Stimulated activated CD4-positive, alpha-beta T cell treated with anti-CD3 and anti-CD28 coated beads, TNF-alpha, amount 100 ng/mL, for 48 hours (primary cell): ENCODE measurements at regions not wholly inside any gene's neighbourhood (a gene's known extent, or its start where the extent isn't known, plus 50 kb on each side); places are given as distances from the start of the nearest gene placed in this dataset.

Experiments used
- DNase-seq, 3 donors: peaks; one replicate each; pipeline ENCODE4 v3.0.0-alpha.2; 2020; ENCODE audit warnings: low read depth in 3 of 3

DNA sequence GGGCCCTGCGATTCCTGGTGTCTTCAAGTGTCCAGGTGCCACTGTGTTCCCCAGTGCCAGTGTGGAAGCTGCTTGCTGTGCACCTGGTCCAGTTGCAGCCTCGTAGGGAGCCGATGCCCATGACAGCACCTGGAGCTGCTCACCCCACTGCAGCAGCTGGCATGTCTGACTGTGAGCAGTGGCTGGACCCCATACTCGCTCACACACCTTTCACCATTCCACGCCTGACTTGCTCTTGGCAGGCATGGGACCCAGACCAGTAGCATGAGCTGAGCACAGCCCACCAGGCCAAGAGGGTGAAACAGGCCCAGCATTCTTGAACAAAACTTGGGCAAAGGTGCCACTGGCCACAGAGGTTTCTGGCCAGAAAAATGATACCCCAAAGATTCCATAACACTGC, 124.5 kb upstream of the THY1 start:
- DNase-seq = no peak

DNA sequence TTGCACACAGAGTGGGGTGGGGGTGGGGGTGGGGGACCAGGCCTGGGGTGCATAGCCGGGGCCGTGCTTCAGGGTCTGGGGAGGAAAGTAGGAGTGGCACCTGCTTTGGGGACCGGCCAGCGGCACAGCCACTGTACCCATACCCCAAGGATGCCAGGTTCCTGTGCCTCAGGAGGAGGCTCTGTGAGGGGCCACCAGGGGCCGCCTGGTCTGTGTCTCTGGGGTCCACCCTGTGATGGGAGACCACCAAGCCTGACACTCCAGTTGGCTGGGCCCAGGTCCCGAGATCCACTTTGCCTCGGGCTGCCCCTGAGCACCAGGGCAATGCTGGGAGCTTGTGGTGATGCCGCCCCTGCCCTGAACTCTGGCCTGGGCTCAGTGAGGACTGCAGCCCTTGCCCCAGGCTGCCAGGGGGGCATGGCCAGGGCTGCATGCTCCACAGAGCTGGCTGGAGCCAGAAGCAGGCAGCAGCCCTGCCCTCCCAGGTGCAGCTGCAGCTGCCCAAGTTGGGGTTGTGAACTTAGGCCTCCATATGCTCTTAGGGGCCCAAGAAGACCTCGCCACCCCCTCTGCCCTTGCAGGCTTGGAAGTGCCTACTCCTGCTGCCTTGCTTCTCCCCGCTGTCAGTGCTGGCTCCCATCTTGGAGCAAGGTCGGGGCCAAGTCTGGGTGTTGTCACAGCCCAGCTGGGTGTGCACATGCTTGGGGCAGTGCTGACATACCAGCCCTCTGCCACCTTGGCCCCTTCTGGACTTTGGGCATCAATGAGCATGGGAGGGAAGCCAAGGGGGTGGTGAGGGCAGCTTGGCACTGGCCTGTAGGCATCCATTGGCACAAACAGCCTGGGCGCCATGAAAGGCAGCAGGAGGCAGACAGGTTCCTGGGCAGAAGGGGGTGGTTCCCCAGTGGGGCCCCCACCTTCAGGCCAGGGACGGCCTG, 123.3 kb upstream of the THY1 start:
- no peak for DNase-seq

DNA sequence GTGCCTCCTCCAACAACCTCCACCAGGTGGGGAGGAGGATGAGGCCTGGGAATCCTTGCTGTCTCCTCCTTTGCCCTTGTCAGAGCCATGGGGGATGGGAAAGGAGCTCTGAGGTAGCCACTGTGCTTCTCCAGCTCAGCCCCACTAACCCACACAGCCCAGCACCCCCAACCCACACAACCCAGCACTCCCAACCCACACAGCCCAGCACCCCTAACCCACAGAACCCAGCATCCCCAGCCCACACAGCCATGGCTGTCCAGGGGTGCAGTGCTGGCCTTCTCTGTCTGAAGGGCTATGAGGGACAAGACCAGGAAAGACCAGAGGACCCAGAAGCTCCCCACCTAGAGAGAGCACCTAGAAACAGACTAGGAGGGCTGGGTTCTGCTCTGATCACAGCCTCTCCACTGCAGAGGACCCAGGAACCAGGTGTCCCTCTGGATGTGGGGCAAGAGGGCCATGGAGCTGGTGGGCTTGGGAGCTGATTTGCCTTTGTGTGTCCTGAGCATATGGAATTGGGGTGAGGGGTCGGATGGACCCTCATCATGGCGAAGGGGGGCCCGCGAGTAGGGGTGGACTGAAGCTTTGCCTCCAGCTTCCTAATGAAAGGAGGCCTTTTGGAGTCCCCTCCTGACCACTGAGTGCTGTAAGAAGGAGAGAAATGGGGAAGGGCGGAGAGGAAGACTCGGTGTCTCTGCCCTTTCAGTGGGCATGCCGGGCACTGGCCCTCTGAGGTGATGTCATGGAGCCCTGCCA, 117.6 kb upstream of the THY1 start:
- no peak for DNase-seq

DNA sequence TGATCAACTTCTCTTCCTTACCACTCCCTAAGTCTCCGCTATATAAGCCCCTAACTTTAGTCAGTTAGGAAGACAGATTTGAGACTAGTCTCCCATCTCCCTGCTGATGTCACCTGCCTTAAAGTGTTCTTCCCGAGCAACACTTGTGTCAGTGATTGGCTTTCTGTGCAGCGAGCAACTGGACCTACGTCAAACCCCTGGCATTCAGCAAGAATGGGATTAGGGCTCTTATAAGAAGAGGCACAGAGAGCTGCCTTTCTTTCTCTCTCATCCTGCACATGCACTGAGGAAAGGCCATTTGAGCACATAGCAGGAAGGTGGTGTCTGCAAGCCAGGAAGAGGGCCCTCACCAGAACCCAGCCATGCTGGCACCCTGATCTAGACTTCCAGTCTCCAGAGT, 116.6 kb upstream of the THY1 start:
- no peak for DNase-seq

DNA sequence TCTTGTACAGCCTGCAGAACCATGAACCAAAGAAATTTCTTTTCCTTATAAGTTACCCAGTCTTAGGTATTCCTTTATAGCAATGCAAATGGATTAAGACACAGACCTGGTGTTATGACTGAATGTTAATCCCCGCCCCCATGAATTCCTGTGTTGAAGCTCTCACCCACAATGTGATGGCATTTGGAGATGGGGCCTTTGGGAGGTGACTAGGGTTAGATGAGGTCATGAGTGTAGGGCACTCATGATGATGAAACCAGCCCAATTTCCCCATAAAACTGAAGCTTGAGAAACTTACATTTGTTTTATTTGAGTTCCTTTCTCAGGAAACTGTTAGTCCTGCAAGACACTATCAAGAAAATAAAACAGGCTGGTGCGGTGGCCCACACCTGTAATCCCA, 115.8 kb upstream of the THY1 start:
- DNase-seq = no peak

DNA sequence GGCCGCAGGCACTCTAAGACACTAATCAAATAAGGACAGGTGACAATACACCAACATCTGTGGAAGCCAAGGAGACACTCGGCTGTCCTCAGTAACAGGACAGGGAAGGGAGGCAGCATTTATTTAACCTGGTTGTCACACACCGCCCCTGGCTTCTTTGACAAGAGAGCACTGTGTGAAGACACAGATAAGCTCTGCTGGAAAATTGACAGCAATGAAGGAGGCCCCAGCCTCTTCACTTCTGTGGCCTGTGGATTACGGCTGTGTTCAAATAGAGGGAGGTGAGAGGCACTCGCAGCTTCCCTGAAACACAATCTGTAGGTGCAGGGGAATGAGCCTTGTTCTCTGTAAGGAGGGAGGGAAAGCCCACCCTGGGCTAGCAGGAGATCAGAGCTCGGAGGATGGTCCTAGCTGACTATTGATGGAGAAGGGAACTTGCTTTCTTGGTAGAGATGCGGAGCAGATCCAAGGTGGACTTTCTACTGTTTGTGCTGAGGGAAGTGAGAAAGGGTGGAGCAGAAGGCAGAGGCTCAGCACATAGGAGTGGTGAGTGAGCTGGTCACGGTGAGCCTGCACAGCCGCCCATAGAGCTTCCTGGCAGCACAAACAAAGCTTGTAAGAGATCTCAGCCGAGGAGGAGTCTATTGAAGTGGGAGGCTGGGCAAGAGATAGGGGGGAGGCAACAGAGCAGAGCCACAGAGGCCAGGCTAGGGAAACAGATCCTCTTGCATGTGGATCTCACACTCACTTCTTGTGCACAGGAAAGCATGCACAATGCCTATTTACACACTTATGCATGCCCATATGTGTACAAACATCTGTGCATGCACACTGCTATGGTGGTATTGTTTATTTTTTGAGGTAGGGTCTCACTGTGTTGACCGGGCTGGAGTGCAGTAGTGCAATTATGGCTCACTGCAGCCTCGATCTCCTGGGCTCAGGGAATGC, 114.6 kb upstream of the THY1 start:
- no peak for DNase-seq

DNA sequence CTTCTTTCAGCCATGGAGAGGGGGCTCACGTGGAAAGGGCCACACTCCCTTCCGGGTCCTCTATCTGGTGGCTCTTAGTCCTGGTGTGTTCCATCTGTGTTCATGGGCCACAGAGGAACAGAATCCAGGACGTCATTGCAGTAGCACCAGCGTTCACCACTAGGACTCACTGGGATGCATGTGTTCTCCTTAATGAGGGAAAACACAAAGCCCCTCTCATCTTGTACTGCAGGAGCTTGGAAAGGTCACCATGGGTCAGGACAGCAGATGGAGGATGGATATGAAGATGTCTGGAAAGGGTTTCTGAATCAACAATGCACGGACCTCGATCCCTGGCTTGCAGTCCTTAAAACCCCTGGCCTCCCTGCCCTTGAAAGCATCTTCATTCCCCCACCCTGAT, 113.8 kb upstream of the THY1 start:
- no peak for DNase-seq

DNA sequence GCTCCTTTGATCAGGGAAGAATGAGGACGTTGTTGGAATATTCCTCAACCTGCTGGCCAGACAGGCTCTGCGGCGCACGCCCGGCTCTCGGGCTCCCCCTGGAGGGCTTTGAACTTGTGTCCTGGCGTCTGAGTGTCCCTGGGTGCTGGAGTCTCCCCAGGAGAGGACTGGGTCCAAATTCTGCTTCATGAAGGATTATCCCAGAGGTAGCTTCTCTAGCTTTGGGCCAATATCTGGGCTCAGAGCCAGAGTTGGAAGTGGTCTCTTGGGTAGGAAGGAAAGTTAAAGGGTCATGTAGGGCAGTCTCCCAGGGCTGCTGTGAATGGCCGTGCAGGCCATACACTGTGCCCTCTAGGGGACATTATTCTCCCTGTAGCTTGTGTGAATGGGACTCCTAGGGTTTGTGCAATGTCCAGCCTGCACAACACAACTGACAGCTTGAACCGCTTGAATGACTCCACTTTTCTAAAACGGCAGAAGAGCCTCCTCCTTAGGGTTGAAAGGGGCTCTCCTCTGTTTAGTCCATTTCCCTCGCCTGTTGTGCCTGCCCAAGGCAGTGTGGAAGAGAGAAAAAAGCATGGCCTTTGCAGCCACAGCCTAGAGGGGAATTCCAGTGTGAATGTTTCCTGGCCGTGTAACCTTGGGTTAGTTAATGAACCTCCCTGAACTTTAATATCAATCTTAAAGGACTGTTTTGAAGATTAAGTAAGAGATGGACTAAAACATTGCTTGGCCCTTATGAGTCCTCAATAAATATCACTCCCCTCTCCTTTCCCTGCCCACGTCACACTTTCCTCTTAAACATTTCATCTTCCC, 111.2 kb upstream of the THY1 start:
- DNase-seq = peak; percentile 19 to 51 (median 50)

DNA sequence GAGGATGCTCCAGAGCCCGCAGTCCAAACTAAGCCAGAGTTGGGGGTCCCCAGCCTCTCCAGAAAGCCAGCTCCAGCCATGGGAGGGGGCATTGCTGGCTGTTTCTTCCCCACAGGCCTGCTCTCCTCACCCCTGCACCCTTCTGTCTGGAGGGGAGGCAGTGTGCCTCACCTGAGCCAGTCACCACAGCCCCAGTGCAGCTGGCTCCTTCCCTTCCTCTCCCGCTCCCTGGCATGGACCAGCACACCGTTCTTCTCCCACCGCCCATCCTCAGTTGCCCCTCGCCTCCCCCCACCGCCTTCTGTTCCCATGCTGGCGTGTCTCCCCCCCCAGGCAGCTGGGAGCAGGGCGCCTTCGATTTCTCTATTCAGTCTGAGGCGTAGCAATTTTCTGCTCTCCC, 110.5 kb upstream of the THY1 start:
- DNase-seq = no peak

DNA sequence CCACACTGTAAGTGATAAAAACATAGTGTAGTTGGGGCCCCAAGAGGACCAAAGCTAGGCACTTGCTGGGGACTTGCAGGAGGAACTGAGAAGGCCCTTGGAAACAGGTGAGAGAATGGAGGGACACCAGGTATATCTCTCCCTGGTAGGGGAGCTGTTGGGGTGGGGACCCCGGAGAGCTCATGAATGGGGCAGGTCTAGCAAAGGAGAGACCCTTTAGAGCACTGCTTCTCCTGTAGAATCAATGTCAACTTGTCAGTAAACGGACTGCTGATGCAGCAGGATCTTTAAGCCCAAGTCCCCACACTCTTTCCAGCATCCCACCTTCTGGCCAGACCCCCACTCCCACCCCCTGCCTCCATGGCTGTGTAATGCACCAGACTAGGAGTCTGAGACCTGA, 109.6 kb upstream of the THY1 start:
- DNase-seq = no peak

DNA sequence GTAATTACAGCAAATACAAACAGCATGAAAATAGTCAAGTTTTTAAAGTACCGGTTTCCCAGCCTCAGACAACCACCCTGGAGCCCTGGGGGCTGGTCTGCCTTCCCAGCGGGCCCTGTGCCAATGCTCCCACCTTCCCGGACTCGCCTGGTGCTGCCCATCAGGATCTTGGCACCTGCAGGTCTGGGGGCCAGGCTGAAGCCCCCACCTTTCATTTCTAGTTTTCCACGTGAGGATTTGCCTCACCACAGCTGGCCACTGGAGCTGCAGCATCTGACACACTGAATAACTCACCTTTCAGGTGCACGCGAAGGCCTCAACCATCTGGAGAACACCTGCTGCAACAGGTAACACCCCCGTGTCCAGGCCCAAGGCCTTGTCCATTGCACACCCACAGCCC, 108.7 kb upstream of the THY1 start:
- no peak for DNase-seq

DNA sequence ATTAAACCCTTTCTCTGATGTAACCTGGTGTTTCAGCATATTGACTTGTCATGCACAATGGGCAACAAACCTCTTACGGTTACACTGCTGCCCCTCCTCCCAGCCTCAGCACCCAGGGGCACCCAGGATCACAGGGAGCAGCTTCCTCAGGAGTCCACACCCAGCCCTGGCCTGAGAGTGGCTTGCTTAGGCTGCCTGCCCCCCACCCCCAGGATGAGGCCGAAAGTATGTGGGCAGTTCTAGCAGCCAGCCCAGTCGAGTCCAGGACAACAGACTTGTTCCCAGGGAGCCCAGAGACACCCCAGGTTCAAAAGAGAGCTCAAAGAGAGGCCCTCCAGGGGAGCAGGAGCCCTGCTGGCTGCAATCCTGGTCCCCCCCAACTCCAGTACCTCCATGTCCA, 108.1 kb upstream of the THY1 start:
- DNase-seq = no peak

DNA sequence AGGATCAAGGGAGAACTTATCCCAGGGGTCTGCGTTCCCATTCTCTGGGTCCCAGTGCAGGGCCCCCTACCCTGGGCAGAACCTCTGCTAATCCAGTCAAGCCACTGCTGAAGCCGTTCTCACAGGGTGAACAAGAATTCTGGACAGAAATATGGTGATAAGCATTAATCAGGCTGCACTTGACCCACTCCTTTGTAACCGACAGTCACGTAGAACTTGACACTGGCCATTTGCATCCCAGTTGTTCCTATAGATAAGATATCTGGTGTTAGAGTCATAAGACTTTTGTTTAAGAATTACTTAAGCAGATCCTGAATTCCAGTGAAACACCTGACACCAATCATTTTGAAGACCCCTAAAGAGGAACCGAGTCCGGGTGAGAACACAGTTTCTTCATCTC, 107.5 kb upstream of the THY1 start:
- DNase-seq = no peak

DNA sequence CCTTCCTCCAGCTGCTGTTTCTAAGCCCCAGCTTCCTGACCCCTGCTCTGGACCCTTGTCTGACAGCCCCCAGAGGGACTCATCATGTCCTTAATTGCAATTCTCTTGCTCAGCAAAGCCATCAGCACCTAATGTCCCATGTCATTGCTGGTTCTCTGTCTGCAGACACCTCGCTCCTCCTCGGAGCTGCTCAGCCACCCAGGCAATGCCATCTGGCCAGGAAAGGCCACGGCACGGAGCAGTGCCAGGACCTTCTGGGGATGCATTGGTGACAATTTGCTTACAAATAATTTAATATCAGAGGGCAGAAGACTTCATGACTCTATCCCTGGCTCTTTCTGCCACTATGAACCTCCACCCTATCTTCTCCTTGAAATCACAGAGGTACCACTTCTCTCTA, 107.0 kb upstream of the THY1 start:
- DNase-seq = no peak

DNA sequence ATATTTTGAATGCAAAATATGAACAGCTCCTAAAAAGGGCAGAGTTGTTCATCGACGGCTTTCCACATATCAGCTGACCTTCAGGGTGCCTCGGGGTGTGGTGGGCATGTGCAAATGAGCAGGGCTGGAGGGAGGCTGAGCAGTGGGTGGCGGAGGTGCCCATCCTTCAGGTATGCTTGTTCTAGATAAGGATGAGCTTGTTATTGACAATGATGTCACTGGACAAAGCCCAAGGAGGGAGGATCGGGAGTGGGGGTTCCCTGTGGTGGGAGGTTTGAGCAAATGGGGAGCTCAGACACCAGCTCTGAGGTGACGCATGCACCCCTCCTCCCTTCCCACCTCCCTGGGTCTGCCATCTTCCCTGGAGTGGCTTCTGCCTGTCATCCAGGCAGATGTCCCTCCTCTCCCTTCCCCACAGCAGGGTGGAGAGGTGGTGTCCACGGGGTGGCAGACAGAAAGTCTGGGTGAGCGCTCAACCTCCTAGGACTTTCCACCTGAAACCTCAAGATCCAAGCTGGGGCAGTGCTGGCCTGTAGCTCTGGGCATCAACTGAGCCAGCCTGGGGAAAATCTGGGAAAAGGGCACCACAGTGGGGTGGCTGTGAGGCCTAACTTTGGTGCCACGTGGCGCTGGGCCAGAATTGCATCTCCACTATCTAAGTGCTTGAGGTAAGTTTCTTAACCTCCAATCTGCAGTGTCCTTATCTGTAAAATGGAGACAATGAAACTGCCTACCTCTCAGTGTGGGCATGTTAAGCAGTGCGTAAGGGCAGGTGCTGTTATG, 106.3 kb upstream of the THY1 start:
- DNase-seq = no peak

DNA sequence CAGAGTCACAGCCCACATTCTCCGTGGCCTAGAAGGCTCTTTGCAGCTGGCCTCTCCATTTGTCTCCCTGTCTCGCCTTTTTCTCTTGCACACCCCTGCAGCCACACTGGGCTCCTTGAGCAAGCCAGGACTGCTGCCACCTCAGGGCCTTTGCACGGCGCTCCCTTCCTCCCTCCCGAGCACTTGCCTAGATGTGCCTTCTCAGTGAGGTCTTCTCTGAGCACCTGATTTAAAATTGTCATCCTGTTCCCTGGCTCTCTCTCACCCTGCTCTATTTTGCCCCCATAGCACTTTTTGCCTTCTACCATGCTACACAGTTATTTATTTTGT, 102.9 kb upstream of the THY1 start:
- no peak for DNase-seq

DNA sequence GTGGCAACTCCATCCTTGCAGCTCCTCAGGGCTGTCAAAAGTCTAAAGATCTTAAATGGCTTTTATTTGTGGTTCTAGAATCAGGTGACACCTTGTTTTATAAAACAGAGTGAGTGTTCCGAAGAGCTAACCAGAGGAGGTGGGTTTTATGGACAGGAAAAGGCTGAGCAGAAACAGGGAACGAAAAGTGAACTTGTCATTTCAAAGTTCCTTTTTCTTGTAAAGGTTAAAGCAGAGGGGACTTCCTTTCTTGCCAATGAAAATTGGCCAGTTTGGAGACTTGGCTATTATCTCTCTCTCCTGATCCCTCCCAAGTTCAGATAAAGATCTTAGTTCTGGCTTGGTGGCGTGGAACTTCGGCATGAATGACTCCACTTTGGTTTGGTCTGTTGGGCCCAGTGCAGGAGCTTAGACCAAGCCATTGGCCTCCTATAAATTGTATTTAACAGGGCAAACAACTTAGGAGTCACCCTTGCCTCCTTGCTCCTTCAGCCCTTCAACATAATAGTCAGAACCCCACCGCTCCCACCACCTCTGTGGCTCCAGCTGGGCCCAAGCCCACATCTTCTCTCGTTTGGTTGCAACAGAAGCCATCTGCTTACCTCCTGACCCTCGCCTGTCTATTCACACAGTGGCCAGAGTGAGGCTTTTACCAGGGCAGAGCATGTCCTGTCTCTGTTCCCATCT, 102.4 kb upstream of the THY1 start:
- no peak for DNase-seq

DNA sequence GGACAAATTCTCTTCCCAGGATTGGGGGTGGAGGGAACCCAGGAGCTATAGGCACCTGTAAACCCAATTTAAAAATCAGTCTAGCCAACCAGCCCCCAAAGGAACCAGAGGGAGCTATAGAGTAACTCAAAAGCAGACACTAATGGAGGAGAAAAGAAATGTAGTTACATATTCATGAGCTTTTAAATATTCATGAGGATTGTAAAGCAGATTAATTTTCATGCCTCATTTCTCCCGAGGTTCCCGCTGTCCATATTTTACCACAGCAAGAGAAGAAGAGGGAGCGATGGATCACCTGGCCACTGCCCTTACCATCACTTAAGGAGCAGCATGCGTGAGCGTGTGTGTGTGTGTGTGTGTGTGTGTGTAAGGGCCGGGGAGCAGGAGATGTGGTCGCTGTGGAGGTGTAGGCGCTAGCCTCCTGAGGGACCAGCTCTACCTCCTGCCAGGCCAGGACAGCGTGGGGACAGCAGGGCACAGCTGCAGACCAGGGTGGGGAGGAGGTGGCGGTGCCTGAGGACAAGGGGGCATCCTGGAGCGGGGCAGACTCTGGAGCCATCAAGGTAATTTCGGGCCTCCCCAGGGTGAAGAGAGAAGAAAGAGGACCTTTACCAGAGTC, 100.7 kb upstream of the THY1 start:
- no peak for DNase-seq

DNA sequence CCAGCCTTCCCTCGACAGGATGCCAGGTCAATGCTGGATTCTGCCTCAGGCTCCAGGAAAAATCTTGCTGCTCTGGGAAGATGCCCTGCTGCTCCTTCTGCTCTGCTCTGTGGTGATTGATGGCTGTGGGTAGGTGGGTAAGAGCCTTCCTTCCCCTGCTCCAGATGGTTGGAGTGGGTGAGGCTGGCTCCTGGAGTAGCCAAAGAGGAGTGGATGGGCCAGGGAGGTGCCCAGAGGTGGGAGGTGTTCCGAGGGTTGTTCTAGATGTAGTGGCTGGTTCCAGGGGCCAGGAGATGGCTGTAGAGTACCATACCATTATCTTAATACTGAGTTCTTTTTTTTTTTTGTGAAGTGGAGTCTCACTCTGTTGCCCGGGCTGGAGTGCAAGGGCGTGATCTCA, 99.6 kb upstream of the THY1 start:
- DNase-seq = no peak

DNA sequence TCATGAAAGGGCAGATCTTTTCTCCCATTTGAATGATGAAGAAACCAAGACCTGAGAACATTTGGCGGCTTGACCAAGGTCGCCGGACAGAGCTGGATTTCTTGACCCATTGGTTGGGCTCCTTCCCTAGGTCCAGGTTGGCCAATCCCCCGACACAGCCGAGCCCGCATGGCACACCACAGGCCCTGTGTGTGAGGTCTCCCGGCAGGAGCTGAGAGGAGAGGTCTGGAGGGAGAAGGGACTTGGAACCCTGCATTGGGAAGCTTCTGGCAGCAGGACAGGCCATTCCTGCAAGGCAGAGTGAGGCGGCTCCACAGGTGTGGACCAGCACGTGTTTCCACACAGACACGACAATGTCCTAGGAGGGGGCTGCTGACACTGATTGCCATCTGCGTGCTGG, 98.6 kb upstream of the THY1 start:
- DNase-seq = no peak
